Forelimb muscle (tissue), 1 donor: ENCODE measurements at regions not wholly inside any gene's neighbourhood (a gene's known extent, or its start where the extent isn't known, plus 50 kb on each side); places are given as distances from the start of the nearest gene placed in this dataset.
"Not testable (repeated sequence)": the region's sequence is repeated elsewhere in the genome, so short reads cannot be mapped to it uniquely, and the experiment has no call there.

Experiments used
- DNase-seq: peaks from one replicate; pipeline ENCODE4 v3.0.0-alpha.2; 2013; ENCODE audit warnings: low read depth

- no peak for DNase-seq
These were observed 1756.8 kb upstream of the SEL1L start for GRCh38 chr14:83290447-83290846.

- no peak for DNase-seq
These were observed 1758.1 kb upstream of the SEL1L start for GRCh38 chr14:83291714-83292113.

GRCh38 chr14:83294941-83295340, 1761.3 kb upstream of the SEL1L start:
- no peak for DNase-seq

- no peak for DNase-seq
These were observed 1763.7 kb upstream of the SEL1L start for GRCh38 chr14:83297361-83297760.

- not testable (repeated sequence) for DNase-seq
These were observed 1764.4 kb upstream of the SEL1L start for GRCh38 chr14:83298016-83298415.

- DNase-seq: peak; percentile 6
These were observed 1766.9 kb upstream of the SEL1L start for GRCh38 chr14:83300476-83301064.

GRCh38 chr14:83301791-83302190, 1768.1 kb upstream of the SEL1L start:
- DNase-seq: no peak

- no peak for DNase-seq
These were observed 1775.6 kb upstream of the SEL1L start for GRCh38 chr14:83309211-83309610.

GRCh38 chr14:83309833-83310232, 1776.2 kb upstream of the SEL1L start:
- no peak for DNase-seq

GRCh38 chr14:83312511-83312910, 1778.9 kb upstream of the SEL1L start:
- DNase-seq: no peak

- DNase-seq: no peak
These were observed 1781.1 kb upstream of the SEL1L start for GRCh38 chr14:83314764-83315163.

GRCh38 chr14:83316356-83316755, 1782.7 kb upstream of the SEL1L start:
- no peak for DNase-seq

GRCh38 chr14:83320837-83321236, 1787.2 kb upstream of the SEL1L start:
- no peak for DNase-seq

GRCh38 chr14:83331513-83331912, 1797.9 kb upstream of the SEL1L start:
- no peak for DNase-seq

- DNase-seq: no peak
These were observed 1808.9 kb upstream of the SEL1L start for GRCh38 chr14:83342590-83342989.

GRCh38 chr14:83347874-83348273, 1814.2 kb upstream of the SEL1L start:
- DNase-seq: no peak

GRCh38 chr14:83355609-83356008, 1822.0 kb upstream of the SEL1L start:
- no peak for DNase-seq

GRCh38 chr14:83356080-83356479, 1822.4 kb upstream of the SEL1L start:
- no peak for DNase-seq

- no peak for DNase-seq
These were observed 1838.6 kb upstream of the SEL1L start for GRCh38 chr14:83372271-83372670.

GRCh38 chr14:83379436-83379835, 1845.8 kb upstream of the SEL1L start:
- no peak for DNase-seq

- no peak for DNase-seq
These were observed 1850.6 kb upstream of the SEL1L start for GRCh38 chr14:83384253-83384652.

- no peak for DNase-seq
These were observed 1861.7 kb upstream of the SEL1L start for GRCh38 chr14:83395321-83395720.

GRCh38 chr14:83416476-83416875, 1882.8 kb upstream of the SEL1L start:
- DNase-seq: no peak

GRCh38 chr14:83419420-83419819, 1885.8 kb upstream of the SEL1L start:
- DNase-seq: no peak
